Keratinocyte (primary cell): ENCODE measurements at regions not wholly inside any gene's neighbourhood (a gene's known extent, or its start where the extent isn't known, plus 50 kb on each side); places are given as distances from the start of the nearest gene placed in this dataset.

Source experiments
- CTCF ChIP-seq, 3 experiments: IDR thresholded peaks in 1 of 3; conservative IDR thresholded peaks in 1 of 3; optimal IDR thresholded peaks in 1 of 3; 2 replicates in 2 of 3; 3 replicates in 1 of 3; pipeline versions ENCODE3 to v1.5.1; 2011; ENCODE audit warnings: low read length in 3 of 3, mild to moderate bottlenecking in 3 of 3, moderate library complexity in 2 of 3, control low read depth in 1 of 3, inconsistent platforms in 1 of 3; ENCODE audit not compliant: insufficient read depth in 2 of 3; ENCODE audit errors: extremely low read depth in 1 of 3
- EZH2 ChIP-seq: IDR thresholded peaks from one replicate; pipeline ENCODE4 v1.6.1; 2012; ENCODE audit warnings: inconsistent platforms, mild to moderate bottlenecking, low read length, moderate library complexity

GRCh38 chr12:126432780-126433179 lies 1367.5 kb downstream of the AACS start:
- TF ChIP-seq CTCF (optimal IDR thresholded peaks at IDR 0.05 in 1 of 3, IDR thresholded peaks at IDR 0.05 in 1 of 3, conservative IDR thresholded peaks at IDR 0.05 in 1 of 3; ENCODE audit: extremely low read depth in 1 of 3, insufficient read depth in 2 of 3, low read length in 3 of 3) (no peak), EZH2 (no peak)
